GM23338 (cell line): ENCODE measurements at regions not wholly inside any gene's neighbourhood (a gene's known extent, or its start where the extent isn't known, plus 50 kb on each side); places are given as distances from the start of the nearest gene placed in this dataset.

Experiments
- ATAC-seq: fragments of 200-7000 bp; cut with Tn5 transposase; 3 replicates; pipeline ENCODE4 v1.9.1; 2020
- DNase-seq: peaks from one replicate; pipeline ENCODE4 v3.0.0-alpha.2; 2015; ENCODE audit warnings: low spot score
- H2AFZ ChIP-seq: fragments of 200-600 bp; sonication (generic); 2 replicates; pipeline ENCODE4 v1.8.0; 2016; ENCODE audit warnings: antibody characterized with exemption, mild to moderate bottlenecking, moderate library complexity
- H3F3A ChIP-seq: fragments of 200-600 bp; sonication (generic); replicated peaks from 2 replicates; pipeline ENCODE4 v1.8.0; 2017; ENCODE audit warnings: antibody characterized with exemption, mixed run types, low read depth
- H3K27ac ChIP-seq: fragments of 200-600 bp; sonication (generic); 2 replicates; pipeline ENCODE4 v1.6.1; 2016; ENCODE audit warnings: low read depth
- H3K27me3 ChIP-seq: fragments of 200-600 bp; sonication (generic); 2 replicates; pipeline ENCODE4 v1.8.0; 2016; ENCODE audit warnings: mild to moderate bottlenecking, mixed run types, moderate library complexity; ENCODE audit not compliant: insufficient read depth
- H3K36me3 ChIP-seq: fragments of 200-600 bp; sonication (generic); 2 replicates; pipeline ENCODE4 v1.8.0; 2016; ENCODE audit warnings: mild to moderate bottlenecking; ENCODE audit not compliant: insufficient read depth
- H3K4me1 ChIP-seq: fragments of 200-600 bp; sonication (generic); 2 replicates; pipeline ENCODE4 v1.8.0; 2016; ENCODE audit warnings: mild to moderate bottlenecking, moderate library complexity; ENCODE audit not compliant: insufficient read depth
- H3K4me2 ChIP-seq: fragments of 200-600 bp; sonication (generic); 2 replicates; pipeline ENCODE4 v1.7.1; 2017; ENCODE audit warnings: mixed run types
- H3K4me3 ChIP-seq: fragments of 200-600 bp; sonication (generic); 2 replicates; pipeline ENCODE4 v1.6.1; 2016; ENCODE audit warnings: mixed run types
- H3K79me2 ChIP-seq: fragments of 200-600 bp; sonication (generic); replicated peaks from 2 replicates; pipeline ENCODE4 v1.8.0; 2017; ENCODE audit warnings: mild to moderate bottlenecking; ENCODE audit not compliant: insufficient read depth
- H3K9me2 ChIP-seq: fragments of 200-600 bp; sonication (generic); 2 replicates; pipeline ENCODE4 v1.8.0; 2017; ENCODE audit not compliant: insufficient read depth
- H4K20me1 ChIP-seq: fragments of 200-600 bp; sonication (generic); replicated peaks from 2 replicates; pipeline ENCODE4 v1.8.0; 2017; ENCODE audit warnings: mild to moderate bottlenecking; ENCODE audit not compliant: insufficient read depth
- H3K27ac Mint-ChIP-seq: 2 replicates; pipeline ENCODE4 v1.8.0; 2020; ENCODE audit warnings: inconsistent platforms, mild to moderate bottlenecking, moderate library complexity, mixed read lengths
- H3K27me3 Mint-ChIP-seq: 3 replicates; pipeline ENCODE4 v1.8.0; 2022; ENCODE audit warnings: low read depth, mild to moderate bottlenecking, moderate library complexity, mixed read lengths, inconsistent platforms; ENCODE audit not compliant: insufficient read depth, poor library complexity
- H3K36me3 Mint-ChIP-seq: 3 replicates; pipeline ENCODE4 v1.8.0; 2021; ENCODE audit warnings: low read depth, mild to moderate bottlenecking, inconsistent platforms, moderate library complexity, mixed read lengths
- H3K4me1 Mint-ChIP-seq: 3 replicates; pipeline ENCODE4 v1.8.0; 2020; ENCODE audit warnings: mild to moderate bottlenecking, inconsistent platforms, mixed read lengths
- H3K4me3 Mint-ChIP-seq: 3 replicates; pipeline ENCODE4 v1.8.0; 2021; ENCODE audit warnings: moderate library complexity, mild to moderate bottlenecking, inconsistent platforms, mixed read lengths
- H3K9me3 Mint-ChIP-seq: 3 replicates; pipeline ENCODE4 v1.8.0; 2020; ENCODE audit warnings: moderate library complexity, mild to moderate bottlenecking, inconsistent platforms, mixed read lengths
- CREB1 ChIP-seq: fragments of 250-450 bp; sonication (Bioruptor Pico); IDR thresholded peaks from 2 replicates; pipeline ENCODE4 v1.5.0; 2020; ENCODE audit warnings: low read depth, mild to moderate bottlenecking, moderate library complexity
- EZH2 ChIP-seq: fragments of 200-600 bp; sonication (generic); IDR thresholded peaks from one replicate; pipeline ENCODE4 v1.8.0; 2017; ENCODE audit warnings: antibody characterized with exemption, mild to moderate bottlenecking, low read depth; ENCODE audit not compliant: unreplicated experiment
- EZH2phosphoT487 ChIP-seq: fragments of 200-600 bp; sonication (generic); IDR thresholded peaks from one replicate; pipeline ENCODE4 v1.8.1; 2018; ENCODE audit warnings: antibody characterized with exemption; ENCODE audit not compliant: unreplicated experiment
- JUNB ChIP-seq: IDR thresholded peaks from one replicate; pipeline ENCODE4 v1.6.1; 2016; ENCODE audit warnings: antibody characterized with exemption; ENCODE audit not compliant: unreplicated experiment
- NANOG ChIP-seq: IDR thresholded peaks from 2 replicates; pipeline ENCODE4 v1.6.1; 2016; ENCODE audit warnings: antibody characterized with exemption, borderline replicate concordance
- POLR2AphosphoS5 ChIP-seq: IDR thresholded peaks from 2 replicates; pipeline ENCODE4 v1.6.1; 2016; ENCODE audit warnings: antibody characterized with exemption, low read depth
- ZNF114 ChIP-seq: fragments of 250-450 bp; sonication (Bioruptor Pico); IDR thresholded peaks from 2 replicates; pipeline ENCODE4 v1.5.0; 2020; ENCODE audit warnings: mild to moderate bottlenecking, moderate library complexity
- TF ChIP-seq, protein P1 (sequence below): fragments of 250-450 bp; sonication (Bioruptor Pico); IDR thresholded peaks from 2 replicates; pipeline ENCODE4 v1.5.0; 2020; ENCODE audit warnings: mild to moderate bottlenecking, moderate library complexity
- TF ChIP-seq, protein P2 (sequence below): IDR thresholded peaks from 2 replicates; pipeline ENCODE4 v1.6.1; 2016; ENCODE audit warnings: antibody characterized with exemption

- TF ChIP-seq, protein P1, sequence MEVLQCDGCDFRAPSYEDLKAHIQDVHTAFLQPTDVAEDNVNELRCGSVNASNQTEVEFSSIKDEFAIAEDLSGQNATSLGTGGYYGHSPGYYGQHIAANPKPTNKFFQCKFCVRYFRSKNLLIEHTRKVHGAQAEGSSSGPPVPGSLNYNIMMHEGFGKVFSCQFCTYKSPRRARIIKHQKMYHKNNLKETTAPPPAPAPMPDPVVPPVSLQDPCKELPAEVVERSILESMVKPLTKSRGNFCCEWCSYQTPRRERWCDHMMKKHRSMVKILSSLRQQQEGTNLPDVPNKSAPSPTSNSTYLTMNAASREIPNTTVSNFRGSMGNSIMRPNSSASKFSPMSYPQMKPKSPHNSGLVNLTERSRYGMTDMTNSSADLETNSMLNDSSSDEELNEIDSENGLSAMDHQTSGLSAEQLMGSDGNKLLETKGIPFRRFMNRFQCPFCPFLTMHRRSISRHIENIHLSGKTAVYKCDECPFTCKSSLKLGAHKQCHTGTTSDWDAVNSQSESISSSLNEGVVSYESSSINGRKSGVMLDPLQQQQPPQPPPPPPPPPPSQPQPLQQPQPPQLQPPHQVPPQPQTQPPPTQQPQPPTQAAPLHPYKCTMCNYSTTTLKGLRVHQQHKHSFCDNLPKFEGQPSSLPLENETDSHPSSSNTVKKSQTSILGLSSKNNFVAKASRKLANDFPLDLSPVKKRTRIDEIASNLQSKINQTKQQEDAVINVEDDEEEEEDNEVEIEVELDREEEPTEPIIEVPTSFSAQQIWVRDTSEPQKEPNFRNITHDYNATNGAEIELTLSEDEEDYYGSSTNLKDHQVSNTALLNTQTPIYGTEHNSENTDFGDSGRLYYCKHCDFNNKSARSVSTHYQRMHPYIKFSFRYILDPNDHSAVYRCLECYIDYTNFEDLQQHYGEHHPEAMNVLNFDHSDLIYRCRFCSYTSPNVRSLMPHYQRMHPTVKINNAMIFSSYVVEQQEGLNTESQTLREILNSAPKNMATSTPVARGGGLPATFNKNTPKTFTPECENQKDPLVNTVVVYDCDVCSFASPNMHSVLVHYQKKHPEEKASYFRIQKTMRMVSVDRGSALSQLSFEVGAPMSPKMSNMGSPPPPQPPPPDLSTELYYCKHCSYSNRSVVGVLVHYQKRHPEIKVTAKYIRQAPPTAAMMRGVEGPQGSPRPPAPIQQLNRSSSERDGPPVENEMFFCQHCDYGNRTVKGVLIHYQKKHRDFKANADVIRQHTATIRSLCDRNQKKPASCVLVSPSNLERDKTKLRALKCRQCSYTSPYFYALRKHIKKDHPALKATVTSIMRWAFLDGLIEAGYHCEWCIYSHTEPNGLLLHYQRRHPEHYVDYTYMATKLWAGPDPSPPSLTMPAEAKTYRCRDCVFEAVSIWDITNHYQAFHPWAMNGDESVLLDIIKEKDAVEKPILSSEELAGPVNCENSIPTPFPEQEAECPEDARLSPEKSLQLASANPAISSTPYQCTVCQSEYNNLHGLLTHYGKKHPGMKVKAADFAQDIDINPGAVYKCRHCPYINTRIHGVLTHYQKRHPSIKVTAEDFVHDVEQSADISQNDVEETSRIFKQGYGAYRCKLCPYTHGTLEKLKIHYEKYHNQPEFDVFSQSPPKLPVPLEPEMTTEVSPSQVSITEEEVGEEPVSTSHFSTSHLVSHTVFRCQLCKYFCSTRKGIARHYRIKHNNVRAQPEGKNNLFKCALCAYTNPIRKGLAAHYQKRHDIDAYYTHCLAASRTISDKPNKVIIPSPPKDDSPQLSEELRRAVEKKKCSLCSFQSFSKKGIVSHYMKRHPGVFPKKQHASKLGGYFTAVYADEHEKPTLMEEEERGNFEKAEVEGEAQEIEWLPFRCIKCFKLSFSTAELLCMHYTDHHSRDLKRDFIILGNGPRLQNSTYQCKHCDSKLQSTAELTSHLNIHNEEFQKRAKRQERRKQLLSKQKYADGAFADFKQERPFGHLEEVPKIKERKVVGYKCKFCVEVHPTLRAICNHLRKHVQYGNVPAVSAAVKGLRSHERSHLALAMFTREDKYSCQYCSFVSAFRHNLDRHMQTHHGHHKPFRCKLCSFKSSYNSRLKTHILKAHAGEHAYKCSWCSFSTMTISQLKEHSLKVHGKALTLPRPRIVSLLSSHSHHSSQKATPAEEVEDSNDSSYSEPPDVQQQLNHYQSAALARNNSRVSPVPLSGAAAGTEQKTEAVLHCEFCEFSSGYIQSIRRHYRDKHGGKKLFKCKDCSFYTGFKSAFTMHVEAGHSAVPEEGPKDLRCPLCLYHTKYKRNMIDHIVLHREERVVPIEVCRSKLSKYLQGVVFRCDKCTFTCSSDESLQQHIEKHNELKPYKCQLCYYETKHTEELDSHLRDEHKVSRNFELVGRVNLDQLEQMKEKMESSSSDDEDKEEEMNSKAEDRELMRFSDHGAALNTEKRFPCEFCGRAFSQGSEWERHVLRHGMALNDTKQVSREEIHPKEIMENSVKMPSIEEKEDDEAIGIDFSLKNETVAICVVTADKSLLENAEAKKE (CRISPR knock-in tag), result no peak
- TF ChIP-seq POLR2AphosphoS5, result no peak
- no peak for TF ChIP-seq EZH2
- TF ChIP-seq CREB1, result no peak
- TF ChIP-seq, protein P2, sequence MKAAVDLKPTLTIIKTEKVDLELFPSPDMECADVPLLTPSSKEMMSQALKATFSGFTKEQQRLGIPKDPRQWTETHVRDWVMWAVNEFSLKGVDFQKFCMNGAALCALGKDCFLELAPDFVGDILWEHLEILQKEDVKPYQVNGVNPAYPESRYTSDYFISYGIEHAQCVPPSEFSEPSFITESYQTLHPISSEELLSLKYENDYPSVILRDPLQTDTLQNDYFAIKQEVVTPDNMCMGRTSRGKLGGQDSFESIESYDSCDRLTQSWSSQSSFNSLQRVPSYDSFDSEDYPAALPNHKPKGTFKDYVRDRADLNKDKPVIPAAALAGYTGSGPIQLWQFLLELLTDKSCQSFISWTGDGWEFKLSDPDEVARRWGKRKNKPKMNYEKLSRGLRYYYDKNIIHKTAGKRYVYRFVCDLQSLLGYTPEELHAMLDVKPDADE, result no peak
- no peak for TF ChIP-seq JUNB
- TF ChIP-seq EZH2phosphoT487, result no peak
- TF ChIP-seq NANOG, result no peak
Observed at GRCh38 chr4:182107931-182108330, 135.3 kb upstream of the TENM3 start (continued).

DNA sequence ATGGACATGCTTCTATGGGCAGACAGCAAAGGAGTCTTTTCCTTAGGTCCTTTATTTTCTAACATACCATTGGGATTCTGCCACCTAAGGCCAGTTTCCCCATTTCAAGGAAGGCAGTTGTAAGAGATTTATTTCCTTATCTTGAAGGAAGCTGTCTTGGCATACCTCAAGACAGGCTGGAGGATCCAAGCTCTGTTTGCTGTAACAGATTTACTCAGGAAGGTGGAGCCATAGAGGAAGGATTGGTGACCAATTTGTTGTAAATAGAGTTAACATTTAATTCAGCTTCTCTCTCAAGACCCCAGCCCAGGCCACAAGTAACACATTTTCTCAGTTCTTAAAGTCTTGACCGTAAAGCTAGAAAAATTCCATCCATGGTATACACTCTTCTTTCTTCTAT lies 131.6 kb upstream of the TENM3 start:
- H3K4me3 Mint-ChIP-seq, result no peak overlapping the region
- H3K36me3 ChIP-seq, result no peaks in the 10 kb centered on the region
- no peak overlapping the region for H3K4me3 ChIP-seq
- no peak overlapping the region for H2AFZ ChIP-seq
- no peak overlapping the region for H3K27ac ChIP-seq
- no peaks in the 10 kb centered on the region for H3K36me3 Mint-ChIP-seq
- peaks cover 12% of the 10 kb centered on the region; the same call in 2 of the 3 replicates for H3K4me1 Mint-ChIP-seq
- ATAC-seq, result peak; percentile 58; the same call in 2 of the 3 replicates
- no peak overlapping the region for H3K4me2 ChIP-seq
- H3K27ac Mint-ChIP-seq, result no peak overlapping the region
- H4K20me1 ChIP-seq, result no peaks in the 10 kb centered on the region
- no peaks in the 10 kb centered on the region for H3K9me3 Mint-ChIP-seq
- no peaks in the 10 kb centered on the region for H3F3A ChIP-seq
- H3K4me1 ChIP-seq, result peaks cover 10% of the 10 kb centered on the region; the same call in 1 of the 2 replicates
- no peaks in the 10 kb centered on the region for H3K79me2 ChIP-seq
- H3K27me3 Mint-ChIP-seq, result peaks cover 1% of the 10 kb centered on the region
- peak; percentile 58 for DNase-seq
- no peaks in the 10 kb centered on the region for H3K9me2 ChIP-seq
- H3K27me3 ChIP-seq, result no peaks in the 10 kb centered on the region
- TF ChIP-seq ZNF114 (no peak), CREB1 (no peak), NANOG (no peak)
- TF ChIP-seq, protein P1 (CRISPR knock-in tag), result no peak
